Mesothelial cell of epicardium (in vitro differentiated cells): ENCODE measurements at regions not wholly inside any gene's neighbourhood (a gene's known extent, or its start where the extent isn't known, plus 50 kb on each side); places are given as distances from the start of the nearest gene placed in this dataset.

Source experiments
- DNase-seq, 2 experiments: peaks; one replicate each; pipeline ENCODE4 v3.0.0; 2021; ENCODE audit warnings: low spot score in 2 of 2; ENCODE audit not compliant: unreplicated experiment in 2 of 2
- H3K27ac Mint-ChIP-seq: 2 replicates; pipeline ENCODE4 v1.8.0; 2021; ENCODE audit warnings: mixed read lengths
- H3K27me3 Mint-ChIP-seq: 2 replicates; pipeline ENCODE4 v1.8.0; 2021; ENCODE audit warnings: low read depth, mixed read lengths
- H3K36me3 Mint-ChIP-seq: 2 replicates; pipeline ENCODE4 v1.8.0; 2021; ENCODE audit warnings: mixed read lengths
- H3K4me1 Mint-ChIP-seq: 2 replicates; pipeline ENCODE4 v1.8.0; 2021; ENCODE audit warnings: mixed read lengths
- H3K4me3 Mint-ChIP-seq: 2 replicates; pipeline ENCODE4 v1.8.0; 2021; ENCODE audit warnings: mild to moderate bottlenecking, moderate library complexity, mixed read lengths
- H3K9me3 Mint-ChIP-seq: 2 replicates; pipeline ENCODE4 v1.8.0; 2021; ENCODE audit warnings: mixed read lengths
- TF ChIP-seq, protein P1 (sequence below): fragments of 200-600 bp; sonication (generic); IDR thresholded peaks from one replicate; pipeline ENCODE4 v1.5.0; 2021; ENCODE audit warnings: antibody characterized with exemption; ENCODE audit not compliant: unreplicated experiment

DNA sequence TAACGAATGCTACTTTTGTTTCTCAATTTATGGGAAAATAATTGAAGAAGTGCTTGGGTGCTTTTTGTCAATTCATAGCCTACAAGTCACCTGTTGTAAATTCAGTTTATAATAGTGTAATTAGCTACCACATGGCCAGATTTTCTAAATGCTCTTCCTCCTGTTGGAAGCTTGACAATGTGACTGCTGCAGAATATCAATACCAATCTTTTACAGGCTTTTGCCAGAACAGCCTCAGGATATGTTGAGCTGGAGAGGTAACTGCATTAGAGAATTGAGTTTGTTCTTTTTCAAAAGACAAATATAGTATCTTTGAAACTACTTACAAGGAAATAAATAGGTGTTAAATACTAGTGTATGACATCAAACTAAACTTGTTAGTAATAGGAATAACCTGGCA, 277.8 kb downstream of the POU4F1 start:
- Mint-ChIP-seq H3K4me3 (no peak overlapping the region), H3K27me3 (peaks cover 27% of the 10 kb centered on the region)

GRCh38 chr13:78323848-78324247, 279.5 kb downstream of the POU4F1 start:
- H3K9me3 Mint-ChIP-seq = no peaks in the 10 kb centered on the region
- peaks cover 20% of the 10 kb centered on the region for H3K27me3 Mint-ChIP-seq
- no peak overlapping the region for H3K4me3 Mint-ChIP-seq
- H3K36me3 Mint-ChIP-seq = no peaks in the 10 kb centered on the region
- TF ChIP-seq, protein P1, sequence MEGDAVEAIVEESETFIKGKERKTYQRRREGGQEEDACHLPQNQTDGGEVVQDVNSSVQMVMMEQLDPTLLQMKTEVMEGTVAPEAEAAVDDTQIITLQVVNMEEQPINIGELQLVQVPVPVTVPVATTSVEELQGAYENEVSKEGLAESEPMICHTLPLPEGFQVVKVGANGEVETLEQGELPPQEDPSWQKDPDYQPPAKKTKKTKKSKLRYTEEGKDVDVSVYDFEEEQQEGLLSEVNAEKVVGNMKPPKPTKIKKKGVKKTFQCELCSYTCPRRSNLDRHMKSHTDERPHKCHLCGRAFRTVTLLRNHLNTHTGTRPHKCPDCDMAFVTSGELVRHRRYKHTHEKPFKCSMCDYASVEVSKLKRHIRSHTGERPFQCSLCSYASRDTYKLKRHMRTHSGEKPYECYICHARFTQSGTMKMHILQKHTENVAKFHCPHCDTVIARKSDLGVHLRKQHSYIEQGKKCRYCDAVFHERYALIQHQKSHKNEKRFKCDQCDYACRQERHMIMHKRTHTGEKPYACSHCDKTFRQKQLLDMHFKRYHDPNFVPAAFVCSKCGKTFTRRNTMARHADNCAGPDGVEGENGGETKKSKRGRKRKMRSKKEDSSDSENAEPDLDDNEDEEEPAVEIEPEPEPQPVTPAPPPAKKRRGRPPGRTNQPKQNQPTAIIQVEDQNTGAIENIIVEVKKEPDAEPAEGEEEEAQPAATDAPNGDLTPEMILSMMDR = no peak
- DNase-seq = no peak
- H3K27ac Mint-ChIP-seq = peak overlapping the region; percentile 1
- peaks cover 6% of the 10 kb centered on the region for H3K4me1 Mint-ChIP-seq

More for the DNA sequence above, 277.8 kb downstream of the POU4F1 start:
- H3K36me3 Mint-ChIP-seq = no peaks in the 10 kb centered on the region
- no peak for DNase-seq
- H3K27ac Mint-ChIP-seq = no peak overlapping the region
- H3K9me3 Mint-ChIP-seq = no peaks in the 10 kb centered on the region
- peaks cover 6% of the 10 kb centered on the region for H3K4me1 Mint-ChIP-seq
- TF ChIP-seq, protein P1 = no peak

DNA sequence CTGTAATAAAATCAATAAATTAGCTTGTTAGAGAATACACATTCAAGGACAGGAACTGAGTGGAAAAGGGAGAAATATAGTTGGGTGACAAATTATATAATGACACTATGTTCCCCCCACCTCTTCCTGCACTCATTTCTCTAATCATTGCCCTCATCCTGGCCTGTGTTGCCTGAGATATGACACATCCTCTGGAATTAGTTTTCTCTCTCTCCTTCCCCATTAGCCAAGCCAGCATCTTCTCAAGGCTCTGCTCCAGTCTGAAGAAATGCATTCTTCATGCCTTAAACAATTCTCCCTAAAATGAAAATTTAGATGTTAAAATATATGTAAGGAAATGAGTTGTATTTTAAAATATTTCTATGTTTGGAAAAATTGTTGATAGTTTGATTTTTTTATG, 280.3 kb downstream of the POU4F1 start:
- no peak overlapping the region for H3K27ac Mint-ChIP-seq
- peaks cover 17% of the 10 kb centered on the region for H3K27me3 Mint-ChIP-seq
- no peak overlapping the region for H3K4me3 Mint-ChIP-seq
- H3K4me1 Mint-ChIP-seq = peaks cover 6% of the 10 kb centered on the region
- H3K36me3 Mint-ChIP-seq = no peaks in the 10 kb centered on the region
- TF ChIP-seq, protein P1 = no peak
- H3K9me3 Mint-ChIP-seq = no peaks in the 10 kb centered on the region
- DNase-seq = no peak

DNA sequence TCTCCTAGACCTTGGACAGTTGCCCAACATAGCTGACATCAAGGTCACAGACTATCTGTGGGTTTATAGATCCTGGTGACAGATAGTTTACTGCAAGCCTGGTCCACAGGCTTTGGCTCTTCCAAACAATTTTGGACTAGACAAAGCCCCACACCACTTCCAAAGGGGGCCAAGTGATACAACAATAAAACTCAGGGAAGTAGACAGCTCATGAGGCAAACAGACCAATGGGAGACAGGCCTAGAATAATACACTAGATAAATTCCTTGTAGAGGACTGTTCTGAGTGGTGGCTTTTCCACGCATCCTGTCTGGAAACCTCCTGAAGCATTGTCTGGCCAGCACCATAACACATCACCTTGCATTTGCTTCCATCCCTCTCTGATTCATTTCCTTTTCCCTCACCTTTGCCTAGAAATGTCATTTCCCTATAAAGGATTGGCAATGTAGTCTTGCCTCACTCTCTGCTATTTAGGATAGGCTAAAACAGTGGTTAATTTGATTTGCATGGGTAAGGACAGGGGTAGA, 284.2 kb downstream of the POU4F1 start:
- Mint-ChIP-seq H3K27ac (no peak overlapping the region), H3K36me3 (no peaks in the 10 kb centered on the region), H3K4me1 (peaks cover 6% of the 10 kb centered on the region), H3K4me3 (no peak overlapping the region), H3K9me3 (no peaks in the 10 kb centered on the region), H3K27me3 (peaks cover 6% of the 10 kb centered on the region)
- DNase-seq = no peak
- TF ChIP-seq, protein P1 = no peak

GRCh38 chr13:78317030-78317429, 286.3 kb downstream of the POU4F1 start:
- no peak for DNase-seq
- Mint-ChIP-seq H3K4me3 (no peak overlapping the region), H3K27ac (no peak overlapping the region), H3K9me3 (no peaks in the 10 kb centered on the region), H3K27me3 (peaks cover 15% of the 10 kb centered on the region), H3K4me1 (no peaks in the 10 kb centered on the region), H3K36me3 (no peaks in the 10 kb centered on the region)
- TF ChIP-seq, protein P1 = no peak

- Mint-ChIP-seq H3K4me3 (no peak overlapping the region), H3K4me1 (no peaks in the 10 kb centered on the region), H3K9me3 (no peaks in the 10 kb centered on the region), H3K27ac (no peak overlapping the region), H3K36me3 (no peaks in the 10 kb centered on the region), H3K27me3 (peaks cover 41% of the 10 kb centered on the region)
- TF ChIP-seq, protein P1 = no peak
- no peak for DNase-seq
Measured at GRCh38 chr13:78309497-78310180, 293.7 kb downstream of the POU4F1 start.
